Activated naive CD8-positive, alpha-beta T cell treated with anti-CD3 and anti-CD28 coated beads, Interleukin-2, amount 50 U/mL, for 24 hours (primary cell): ENCODE measurements at regions not wholly inside any gene's neighbourhood (a gene's known extent, or its start where the extent isn't known, plus 50 kb on each side); places are given as distances from the start of the nearest gene placed in this dataset.

ENCODE experiments used
- ATAC-seq: fragments of 150-1000 bp; cut with Tn5 transposase; one replicate; pipeline ENCODE4 v1.10.0; 2021
- DNase-seq: peaks from one replicate; pipeline ENCODE4 v3.0.0; 2021
- H3K27ac Mint-ChIP-seq: one replicate; pipeline ENCODE4 v1.8.0; 2021; ENCODE audit warnings: mild to moderate bottlenecking, mixed read lengths
- H3K27me3 Mint-ChIP-seq: one replicate; pipeline ENCODE4 v1.8.0; 2021; ENCODE audit warnings: mixed read lengths
- H3K36me3 Mint-ChIP-seq: one replicate; pipeline ENCODE4 v1.8.0; 2021; ENCODE audit warnings: low read depth, mixed read lengths
- H3K4me1 Mint-ChIP-seq: one replicate; pipeline ENCODE4 v1.8.0; 2021; ENCODE audit warnings: mixed read lengths
- H3K4me3 Mint-ChIP-seq: one replicate; pipeline ENCODE4 v1.8.0; 2021; ENCODE audit warnings: mild to moderate bottlenecking, moderate library complexity, mixed read lengths
- H3K9me3 Mint-ChIP-seq: one replicate; pipeline ENCODE4 v1.8.0; 2021; ENCODE audit warnings: mixed read lengths

GRCh38 chr18:44216169-44216568, 464.5 kb upstream of the SETBP1 start:
- Mint-ChIP-seq H3K9me3 (no peaks in the 10 kb centered on the region), H3K36me3 (no peaks in the 10 kb centered on the region), H3K27me3 (no peaks in the 10 kb centered on the region), H3K4me3 (no peak overlapping the region), H3K27ac (no peak overlapping the region), H3K4me1 (no peaks in the 10 kb centered on the region)
- DNase-seq (no peak), ATAC-seq (no peak)

- Mint-ChIP-seq H3K27me3 (no peaks in the 10 kb centered on the region), H3K27ac (no peak overlapping the region), H3K4me1 (no peaks in the 10 kb centered on the region), H3K36me3 (no peaks in the 10 kb centered on the region), H3K4me3 (no peak overlapping the region), H3K9me3 (peaks cover 3% of the 10 kb centered on the region)
- DNase-seq (no peak), ATAC-seq (no peak)
Observed at GRCh38 chr18:44227501-44227900, 453.2 kb upstream of the SETBP1 start.

- Mint-ChIP-seq H3K27me3 (no peaks in the 10 kb centered on the region), H3K27ac (no peak overlapping the region), H3K4me3 (no peak overlapping the region), H3K9me3 (peaks cover 3% of the 10 kb centered on the region), H3K36me3 (no peaks in the 10 kb centered on the region), H3K4me1 (no peaks in the 10 kb centered on the region)
- DNase-seq, result no peak
- ATAC-seq, result no peak
Observed at GRCh38 chr18:44229693-44230108, 451.0 kb upstream of the SETBP1 start.

GRCh38 chr18:44231936-44232335, 448.8 kb upstream of the SETBP1 start:
- ATAC-seq (no peak), DNase-seq (no peak)
- no peaks in the 10 kb centered on the region for H3K4me1 Mint-ChIP-seq
- H3K4me3 Mint-ChIP-seq, result no peak overlapping the region
- no peak overlapping the region for H3K27ac Mint-ChIP-seq
- no peaks in the 10 kb centered on the region for H3K36me3 Mint-ChIP-seq
- no peaks in the 10 kb centered on the region for H3K9me3 Mint-ChIP-seq
- no peaks in the 10 kb centered on the region for H3K27me3 Mint-ChIP-seq

GRCh38 chr18:44232500-44232899, 448.2 kb upstream of the SETBP1 start:
- no peaks in the 10 kb centered on the region for H3K27me3 Mint-ChIP-seq
- H3K27ac Mint-ChIP-seq, result no peak overlapping the region
- H3K4me1 Mint-ChIP-seq, result no peaks in the 10 kb centered on the region
- no peaks in the 10 kb centered on the region for H3K9me3 Mint-ChIP-seq
- DNase-seq (no peak), ATAC-seq (no peak)
- H3K4me3 Mint-ChIP-seq, result no peak overlapping the region
- no peaks in the 10 kb centered on the region for H3K36me3 Mint-ChIP-seq

- DNase-seq (no peak), ATAC-seq (no peak)
- H3K36me3 Mint-ChIP-seq, result no peaks in the 10 kb centered on the region
- H3K4me1 Mint-ChIP-seq, result no peaks in the 10 kb centered on the region
- no peak overlapping the region for H3K27ac Mint-ChIP-seq
- H3K27me3 Mint-ChIP-seq, result no peaks in the 10 kb centered on the region
- no peak overlapping the region for H3K4me3 Mint-ChIP-seq
- no peaks in the 10 kb centered on the region for H3K9me3 Mint-ChIP-seq
Observed at GRCh38 chr18:44238454-44238853, 442.2 kb upstream of the SETBP1 start.

- no peaks in the 10 kb centered on the region for H3K9me3 Mint-ChIP-seq
- H3K27me3 Mint-ChIP-seq, result no peaks in the 10 kb centered on the region
- no peak for ATAC-seq
- no peaks in the 10 kb centered on the region for H3K4me1 Mint-ChIP-seq
- H3K27ac Mint-ChIP-seq, result no peak overlapping the region
- no peak overlapping the region for H3K4me3 Mint-ChIP-seq
- no peaks in the 10 kb centered on the region for H3K36me3 Mint-ChIP-seq
- no peak for DNase-seq
Observed at GRCh38 chr18:44238911-44239310, 441.8 kb upstream of the SETBP1 start.

- Mint-ChIP-seq H3K36me3 (no peaks in the 10 kb centered on the region), H3K9me3 (no peaks in the 10 kb centered on the region), H3K27ac (no peak overlapping the region), H3K4me1 (no peaks in the 10 kb centered on the region), H3K27me3 (no peaks in the 10 kb centered on the region), H3K4me3 (no peak overlapping the region)
- ATAC-seq, result no peak
- DNase-seq, result no peak
Observed at GRCh38 chr18:44241020-44241419, 439.7 kb upstream of the SETBP1 start.

- Mint-ChIP-seq H3K36me3 (no peaks in the 10 kb centered on the region), H3K27ac (no peak overlapping the region), H3K27me3 (no peaks in the 10 kb centered on the region), H3K4me3 (no peak overlapping the region), H3K9me3 (peaks cover 3% of the 10 kb centered on the region), H3K4me1 (no peaks in the 10 kb centered on the region)
- DNase-seq (no peak), ATAC-seq (no peak)
Observed at GRCh38 chr18:44245019-44245418, 435.7 kb upstream of the SETBP1 start.

GRCh38 chr18:44246001-44246400, 434.7 kb upstream of the SETBP1 start:
- Mint-ChIP-seq H3K36me3 (no peaks in the 10 kb centered on the region), H3K9me3 (peaks cover 3% of the 10 kb centered on the region), H3K4me1 (no peaks in the 10 kb centered on the region), H3K4me3 (no peak overlapping the region), H3K27ac (no peak overlapping the region), H3K27me3 (no peaks in the 10 kb centered on the region)
- no peak for ATAC-seq
- DNase-seq, result no peak

GRCh38 chr18:44258086-44258485, 422.6 kb upstream of the SETBP1 start:
- ATAC-seq (no peak), DNase-seq (no peak)
- no peak overlapping the region for H3K4me3 Mint-ChIP-seq
- H3K9me3 Mint-ChIP-seq, result peaks cover 31% of the 10 kb centered on the region
- H3K27me3 Mint-ChIP-seq, result peaks cover 3% of the 10 kb centered on the region
- H3K27ac Mint-ChIP-seq, result no peak overlapping the region
- no peaks in the 10 kb centered on the region for H3K4me1 Mint-ChIP-seq
- H3K36me3 Mint-ChIP-seq, result no peaks in the 10 kb centered on the region

GRCh38 chr18:44258576-44258975, 422.1 kb upstream of the SETBP1 start:
- Mint-ChIP-seq H3K4me3 (no peak overlapping the region), H3K4me1 (no peaks in the 10 kb centered on the region), H3K9me3 (peaks cover 28% of the 10 kb centered on the region), H3K36me3 (no peaks in the 10 kb centered on the region), H3K27ac (no peak overlapping the region), H3K27me3 (peaks cover 3% of the 10 kb centered on the region)
- no peak for DNase-seq
- ATAC-seq, result no peak

- no peak overlapping the region for H3K27ac Mint-ChIP-seq
- no peaks in the 10 kb centered on the region for H3K4me1 Mint-ChIP-seq
- peaks cover 32% of the 10 kb centered on the region for H3K9me3 Mint-ChIP-seq
- ATAC-seq (no peak), DNase-seq (no peak)
- no peak overlapping the region for H3K4me3 Mint-ChIP-seq
- peaks cover 3% of the 10 kb centered on the region for H3K27me3 Mint-ChIP-seq
- H3K36me3 Mint-ChIP-seq, result no peaks in the 10 kb centered on the region
Observed at GRCh38 chr18:44259610-44260009, 421.1 kb upstream of the SETBP1 start.

- H3K36me3 Mint-ChIP-seq, result no peaks in the 10 kb centered on the region
- H3K4me1 Mint-ChIP-seq, result no peaks in the 10 kb centered on the region
- H3K27me3 Mint-ChIP-seq, result no peaks in the 10 kb centered on the region
- DNase-seq (no peak), ATAC-seq (no peak)
- H3K9me3 Mint-ChIP-seq, result peaks cover 27% of the 10 kb centered on the region
- no peak overlapping the region for H3K27ac Mint-ChIP-seq
- no peak overlapping the region for H3K4me3 Mint-ChIP-seq
Observed at GRCh38 chr18:44265437-44265836, 415.3 kb upstream of the SETBP1 start.

GRCh38 chr18:44273298-44273697, 407.4 kb upstream of the SETBP1 start:
- no peaks in the 10 kb centered on the region for H3K27me3 Mint-ChIP-seq
- DNase-seq (no peak), ATAC-seq (no peak)
- no peaks in the 10 kb centered on the region for H3K4me1 Mint-ChIP-seq
- no peaks in the 10 kb centered on the region for H3K9me3 Mint-ChIP-seq
- no peak overlapping the region for H3K4me3 Mint-ChIP-seq
- H3K27ac Mint-ChIP-seq, result no peak overlapping the region
- no peaks in the 10 kb centered on the region for H3K36me3 Mint-ChIP-seq

- Mint-ChIP-seq H3K27ac (no peak overlapping the region), H3K36me3 (no peaks in the 10 kb centered on the region), H3K9me3 (no peaks in the 10 kb centered on the region), H3K4me1 (no peaks in the 10 kb centered on the region), H3K4me3 (no peak overlapping the region), H3K27me3 (no peaks in the 10 kb centered on the region)
- ATAC-seq (no peak), DNase-seq (no peak)
Observed at GRCh38 chr18:44280479-44280878, 400.2 kb upstream of the SETBP1 start.
